NB4 (cell line): ENCODE measurements at regions not wholly inside any gene's neighbourhood (a gene's known extent, or its start where the extent isn't known, plus 50 kb on each side); places are given as distances from the start of the nearest gene placed in this dataset.

Experiments used
- DNase-seq: peaks from one replicate; pipeline ENCODE4 v3.0.0; 2010; ENCODE audit warnings: low read depth
- H3K4me3 ChIP-seq: one replicate; pipeline ENCODE4 v1.5.1; 2011; ENCODE audit warnings: mild to moderate bottlenecking, low read depth, low read length, moderate library complexity
- MAX ChIP-seq: IDR thresholded peaks from 2 replicates; pipeline ENCODE4 v1.6.1; 2011; ENCODE audit warnings: low read depth, low read length
- MYC ChIP-seq: IDR thresholded peaks from 2 replicates; pipeline ENCODE4 v1.6.1; 2011; ENCODE audit warnings: low read depth, low read length
- POLR2A ChIP-seq: IDR thresholded peaks from 2 replicates; pipeline ENCODE4 v1.6.1; 2011; ENCODE audit warnings: mild to moderate bottlenecking; ENCODE audit not compliant: insufficient read length; ENCODE audit errors: extremely low read depth
- TF ChIP-seq, protein P1 (sequence below): IDR thresholded peaks from one replicate; pipeline ENCODE4 v1.5.1; 2012; ENCODE audit warnings: low read depth, low read length

DNA sequence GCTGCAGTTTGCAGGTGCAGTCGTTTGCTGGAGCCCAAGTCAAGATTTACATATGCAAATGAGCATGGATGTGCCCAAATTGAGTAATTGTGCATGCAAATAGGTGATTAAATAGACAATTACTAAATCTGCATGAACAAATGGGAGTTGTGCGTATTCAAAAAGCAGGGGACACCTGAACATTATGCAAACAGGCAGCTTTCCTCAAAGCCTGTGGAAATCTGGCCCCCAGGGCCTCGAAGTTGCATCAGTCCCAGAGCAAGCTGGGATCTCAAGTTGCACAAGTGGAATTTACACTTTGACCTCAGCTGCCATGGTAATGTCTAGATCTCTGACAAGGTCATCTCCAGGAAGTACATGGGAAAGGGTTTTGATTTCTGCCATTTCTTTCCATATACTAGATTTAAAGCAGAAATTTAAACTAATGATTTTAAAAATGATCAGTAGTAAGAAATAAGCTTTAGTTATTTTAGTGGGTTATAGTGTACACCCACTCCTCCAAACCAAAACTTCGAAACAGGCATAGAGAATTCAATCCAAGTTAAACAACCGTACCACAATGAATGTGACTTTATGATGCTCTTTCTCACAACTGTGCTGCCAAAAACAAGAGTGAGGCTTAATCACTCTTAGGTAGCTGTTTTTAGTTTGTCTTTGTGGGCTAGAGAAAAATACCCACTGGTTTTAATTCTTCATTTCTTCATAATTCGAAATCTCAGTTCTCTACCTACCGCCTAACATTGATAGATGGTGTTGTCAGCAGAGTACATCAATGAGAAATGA is 110.7 kb downstream of the RND3 start:
- TF ChIP-seq MAX (no peak), MYC (no peak), POLR2A (no peak)
- TF ChIP-seq, protein P1, sequence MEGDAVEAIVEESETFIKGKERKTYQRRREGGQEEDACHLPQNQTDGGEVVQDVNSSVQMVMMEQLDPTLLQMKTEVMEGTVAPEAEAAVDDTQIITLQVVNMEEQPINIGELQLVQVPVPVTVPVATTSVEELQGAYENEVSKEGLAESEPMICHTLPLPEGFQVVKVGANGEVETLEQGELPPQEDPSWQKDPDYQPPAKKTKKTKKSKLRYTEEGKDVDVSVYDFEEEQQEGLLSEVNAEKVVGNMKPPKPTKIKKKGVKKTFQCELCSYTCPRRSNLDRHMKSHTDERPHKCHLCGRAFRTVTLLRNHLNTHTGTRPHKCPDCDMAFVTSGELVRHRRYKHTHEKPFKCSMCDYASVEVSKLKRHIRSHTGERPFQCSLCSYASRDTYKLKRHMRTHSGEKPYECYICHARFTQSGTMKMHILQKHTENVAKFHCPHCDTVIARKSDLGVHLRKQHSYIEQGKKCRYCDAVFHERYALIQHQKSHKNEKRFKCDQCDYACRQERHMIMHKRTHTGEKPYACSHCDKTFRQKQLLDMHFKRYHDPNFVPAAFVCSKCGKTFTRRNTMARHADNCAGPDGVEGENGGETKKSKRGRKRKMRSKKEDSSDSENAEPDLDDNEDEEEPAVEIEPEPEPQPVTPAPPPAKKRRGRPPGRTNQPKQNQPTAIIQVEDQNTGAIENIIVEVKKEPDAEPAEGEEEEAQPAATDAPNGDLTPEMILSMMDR = no peak
- no peak for DNase-seq
- no peak overlapping the region for H3K4me3 ChIP-seq

- TF ChIP-seq MAX (no peak), POLR2A (no peak), MYC (no peak)
- TF ChIP-seq, protein P1 = no peak
These were observed 112.1 kb downstream of the RND3 start for GRCh38 chr2:150375333-150375732.

DNA sequence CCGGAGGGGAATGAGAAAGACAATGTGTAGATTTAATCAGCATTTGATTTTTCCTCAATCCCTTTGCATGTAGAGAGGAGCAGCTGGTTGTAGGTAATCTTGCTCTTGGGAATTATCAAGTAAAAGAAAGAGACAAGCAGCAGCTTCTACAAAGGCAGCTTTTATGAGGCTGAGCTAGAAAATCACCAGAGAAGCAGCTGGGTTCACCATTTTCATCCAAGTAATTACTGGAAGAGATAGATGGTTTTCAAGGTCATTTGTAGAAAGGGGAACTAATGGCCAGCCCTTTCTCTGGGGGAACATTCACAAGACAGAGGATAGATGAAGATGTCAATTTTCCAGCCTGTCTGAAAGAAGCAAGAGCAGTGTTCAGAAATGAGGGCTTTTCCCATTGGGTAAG is 113.0 kb downstream of the RND3 start:
- H3K4me3 ChIP-seq = no peak overlapping the region
- DNase-seq = no peak
- no peak for TF ChIP-seq POLR2A
- TF ChIP-seq, protein P1 = no peak
- TF ChIP-seq MAX = no peak
- TF ChIP-seq MYC = no peak

More at GRCh38 chr2:150375333-150375732, 112.1 kb downstream of the RND3 start:
- no peak for DNase-seq
- no peak overlapping the region for H3K4me3 ChIP-seq

- H3K4me3 ChIP-seq = no peak overlapping the region
- no peak for TF ChIP-seq POLR2A
- TF ChIP-seq, protein P1 = no peak
- DNase-seq = no peak
These were observed 114.1 kb downstream of the RND3 start for GRCh38 chr2:150373374-150373773.

GRCh38 chr2:150371044-150371818 is 116.2 kb downstream of the RND3 start:
- TF ChIP-seq, protein P1 = no peak
- TF ChIP-seq MYC (no peak), MAX (no peak), POLR2A (no peak)

More at GRCh38 chr2:150371044-150371818, 116.2 kb downstream of the RND3 start:
- H3K4me3 ChIP-seq = no peak overlapping the region
- no peak for DNase-seq
